NT2/D1 (cell line): ENCODE measurements at regions not wholly inside any gene's neighbourhood (a gene's known extent, or its start where the extent isn't known, plus 50 kb on each side); places are given as distances from the start of the nearest gene placed in this dataset.

ENCODE experiments used
- DNase-seq: peaks from one replicate; pipeline ENCODE4 v3.0.0-alpha.2; 2011; ENCODE audit warnings: low read depth, low spot score
- H3K27me3 ChIP-seq: 2 replicates; pipeline ENCODE4 v1.6.0; 2011; ENCODE audit warnings: mild to moderate bottlenecking; ENCODE audit not compliant: insufficient read length, insufficient read depth
- H3K36me3 ChIP-seq: 2 replicates; pipeline ENCODE4 v1.6.1; 2011; ENCODE audit warnings: mild to moderate bottlenecking, low read length, mixed read lengths; ENCODE audit not compliant: insufficient read depth, insufficient read length
- H3K4me1 ChIP-seq: 2 replicates; pipeline ENCODE4 v1.5.1; 2011; ENCODE audit not compliant: insufficient read depth, insufficient read length
- H3K4me3 ChIP-seq: 2 replicates; pipeline ENCODE4 v1.5.1; 2011; ENCODE audit warnings: low read depth; ENCODE audit not compliant: insufficient read length
- H3K9ac ChIP-seq: 2 replicates; pipeline ENCODE4 v1.6.0; 2011; ENCODE audit warnings: low read depth; ENCODE audit not compliant: insufficient read length
- H3K9me3 ChIP-seq: 2 replicates; pipeline ENCODE4 v1.5.1; 2011; ENCODE audit warnings: mild to moderate bottlenecking, low read length; ENCODE audit not compliant: insufficient read depth
- SUZ12 ChIP-seq: IDR thresholded peaks from 2 replicates; pipeline ENCODE4 v1.6.1; 2011; ENCODE audit not compliant: insufficient read length, insufficient read depth; ENCODE audit errors: extremely low read depth
- YY1 ChIP-seq: IDR thresholded peaks from 2 replicates; pipeline ENCODE4 v1.6.1; 2011; ENCODE audit not compliant: insufficient read length, insufficient read depth
- ZNF274 ChIP-seq: IDR thresholded peaks from 2 replicates; pipeline ENCODE4 v1.6.1; 2011; ENCODE audit warnings: mild to moderate bottlenecking, low read depth, low read length

GRCh38 chr15:26378304-26378703 is 394.6 kb downstream of the GABRB3 start:
- Histone ChIP-seq H3K36me3 (no peaks in the 10 kb centered on the region), H3K4me1 (no peaks in the 10 kb centered on the region), H3K4me3 (no peak overlapping the region), H3K9ac (no peak overlapping the region), H3K27me3 (no peaks in the 10 kb centered on the region), H3K9me3 (peaks cover 17% of the 10 kb centered on the region; the same call in 1 of the 2 replicates)
- DNase-seq = no peak
- TF ChIP-seq YY1 (no peak), SUZ12 (no peak), ZNF274 (no peak)

- H3K9me3 ChIP-seq = peaks cover 17% of the 10 kb centered on the region; the same call in 1 of the 2 replicates
These were observed 396.6 kb downstream of the GABRB3 start for GRCh38 chr15:26376243-26376642.

GRCh38 chr15:26374806-26375205 is 398.1 kb downstream of the GABRB3 start:
- Histone ChIP-seq H3K9ac (no peak overlapping the region), H3K4me1 (no peaks in the 10 kb centered on the region), H3K36me3 (no peaks in the 10 kb centered on the region), H3K4me3 (no peak overlapping the region), H3K9me3 (peaks cover 17% of the 10 kb centered on the region; the same call in 1 of the 2 replicates), H3K27me3 (no peaks in the 10 kb centered on the region)
- TF ChIP-seq ZNF274 (no peak), SUZ12 (no peak), YY1 (no peak)
- DNase-seq = no peak

More at GRCh38 chr15:26376243-26376642, 396.6 kb downstream of the GABRB3 start:
- no peak overlapping the region for H3K4me3 ChIP-seq
- H3K27me3 ChIP-seq = no peaks in the 10 kb centered on the region
- H3K4me1 ChIP-seq = no peaks in the 10 kb centered on the region
- TF ChIP-seq ZNF274 (no peak), YY1 (no peak), SUZ12 (no peak)
- no peak for DNase-seq
- no peaks in the 10 kb centered on the region for H3K36me3 ChIP-seq
- no peak overlapping the region for H3K9ac ChIP-seq

- TF ChIP-seq YY1 (no peak), ZNF274 (no peak), SUZ12 (no peak)
- Histone ChIP-seq H3K27me3 (no peaks in the 10 kb centered on the region), H3K4me3 (no peak overlapping the region), H3K9me3 (peaks cover 17% of the 10 kb centered on the region; the same call in 1 of the 2 replicates), H3K4me1 (no peaks in the 10 kb centered on the region), H3K36me3 (no peaks in the 10 kb centered on the region), H3K9ac (no peak overlapping the region)
- no peak for DNase-seq
These were observed 400.2 kb downstream of the GABRB3 start for GRCh38 chr15:26372706-26373105.

GRCh38 chr15:26365077-26365476 is 407.8 kb downstream of the GABRB3 start:
- TF ChIP-seq ZNF274 (no peak), SUZ12 (no peak), YY1 (no peak)
- DNase-seq = no peak
- H3K9me3 ChIP-seq = no peaks in the 10 kb centered on the region

GRCh38 chr15:26359855-26360254 is 413.0 kb downstream of the GABRB3 start:
- Histone ChIP-seq H3K36me3 (no peaks in the 10 kb centered on the region), H3K9me3 (no peaks in the 10 kb centered on the region), H3K4me1 (no peaks in the 10 kb centered on the region), H3K27me3 (no peaks in the 10 kb centered on the region), H3K4me3 (no peak overlapping the region), H3K9ac (no peak overlapping the region)
- DNase-seq = no peak
- TF ChIP-seq YY1 = no peak
- TF ChIP-seq SUZ12 = no peak
- no peak for TF ChIP-seq ZNF274

More at GRCh38 chr15:26365077-26365476, 407.8 kb downstream of the GABRB3 start:
- Histone ChIP-seq H3K4me3 (no peak overlapping the region), H3K36me3 (no peaks in the 10 kb centered on the region), H3K27me3 (no peaks in the 10 kb centered on the region), H3K9ac (no peak overlapping the region), H3K4me1 (no peaks in the 10 kb centered on the region)

- H3K9ac ChIP-seq = no peak overlapping the region
- H3K27me3 ChIP-seq = no peaks in the 10 kb centered on the region
These were observed 414.2 kb downstream of the GABRB3 start for GRCh38 chr15:26358708-26359107.

GRCh38 chr15:26357653-26358052 is 415.2 kb downstream of the GABRB3 start:
- no peak for TF ChIP-seq YY1
- no peak for TF ChIP-seq SUZ12
- TF ChIP-seq ZNF274 = no peak
- H3K9me3 ChIP-seq = no peaks in the 10 kb centered on the region
- H3K4me3 ChIP-seq = no peak overlapping the region
- no peaks in the 10 kb centered on the region for H3K4me1 ChIP-seq
- no peaks in the 10 kb centered on the region for H3K36me3 ChIP-seq
- H3K27me3 ChIP-seq = no peaks in the 10 kb centered on the region
- no peak for DNase-seq
- no peak overlapping the region for H3K9ac ChIP-seq

More at GRCh38 chr15:26358708-26359107, 414.2 kb downstream of the GABRB3 start:
- H3K4me3 ChIP-seq = no peak overlapping the region
- H3K4me1 ChIP-seq = no peaks in the 10 kb centered on the region
- H3K36me3 ChIP-seq = no peaks in the 10 kb centered on the region
- H3K9me3 ChIP-seq = no peaks in the 10 kb centered on the region
- no peak for DNase-seq
- no peak for TF ChIP-seq SUZ12
- no peak for TF ChIP-seq YY1
- no peak for TF ChIP-seq ZNF274
